HepG2 (cell line): ENCODE measurements at regions not wholly inside any gene's neighbourhood (a gene's known extent, or its start where the extent isn't known, plus 50 kb on each side); places are given as distances from the start of the nearest gene placed in this dataset.

ENCODE experiments used
- ATAC-seq: fragments of 200-7000 bp; cut with Tn5 transposase; 3 replicates; pipeline ENCODE4 v1.9.1; 2020; ENCODE audit warnings: mild to moderate bottlenecking, moderate library complexity
- BruUV-seq: library from RNA; stranded (reverse); fragments of 400-500 nt; replicated peaks from 2 replicates; lab custom pipeline; 2021; lab: Mats Ljungman, UMichigan
- CTCF ChIA-PET: fragments of 300-600 bp; formaldehyde crosslinking; extraction: SDS; loops from one replicate; lab custom pipeline; 2021; ENCODE audit warnings: low total read pairs, inconsistent platforms, low intra/inter-chr PET ratio; lab: Yijun Ruan, JAX
- POLR2A ChIA-PET: fragments of 350-600 bp; sonication (Branson Sonifier 250); formaldehyde crosslinking; loops from one replicate; lab custom pipeline; 2020; ENCODE audit warnings: antibody characterized with exemption, inconsistent platforms; lab: Yijun Ruan, JAX
- DNase-seq: peaks from one replicate; pipeline ENCODE4 v3.0.0-alpha.2; 2015; ENCODE audit warnings: low spot score
- FAIRE-seq: peaks from 3 replicates; lab custom pipeline; 2011; peaks lifted over from hg19 to GRCh38; lab: Jason Lieb, UNC
- H2AFZ ChIP-seq: one replicate; pipeline ENCODE4 v1.6.1; 2011; ENCODE audit warnings: low read length, inconsistent platforms
- H3K27ac ChIP-seq: fragments of 300-600 bp; 3 replicates; pipeline ENCODE4 v1.8.0; 2011; ENCODE audit warnings: mixed run types, mild to moderate bottlenecking, mixed read lengths, low read length, inconsistent platforms; ENCODE audit not compliant: insufficient read depth; ENCODE audit errors: extremely low read length
- H3K27me3 ChIP-seq, 2 experiments: fragments of 200-600 bp in 1 of 2; 2 replicates in 1 of 2; 3 replicates in 1 of 2; pipeline versions ENCODE4 v1.6.0 to v1.8.0; 2011; ENCODE audit warnings: low read length in 2 of 2, mild to moderate bottlenecking in 2 of 2, moderate library complexity in 2 of 2, inconsistent platforms in 1 of 2; ENCODE audit not compliant: insufficient read depth in 2 of 2, control insufficient read depth in 1 of 2
- H3K36me3 ChIP-seq, 2 experiments: fragments of 200-600 bp in 1 of 2; replicated peaks in 1 of 2; 2 replicates in 1 of 2; 3 replicates in 1 of 2; pipeline versions ENCODE4 v1.5.1 to v1.8.0; 2011; ENCODE audit warnings: low read length in 2 of 2, inconsistent platforms in 1 of 2; ENCODE audit not compliant: insufficient read depth in 2 of 2, control insufficient read depth in 1 of 2
- H3K4me1 ChIP-seq: 2 replicates; pipeline ENCODE4 v1.5.1; 2012; ENCODE audit warnings: low read length, inconsistent platforms; ENCODE audit not compliant: insufficient read depth
- H3K4me2 ChIP-seq: 2 replicates; pipeline ENCODE4 v1.6.0; 2011; ENCODE audit warnings: low read depth, low read length, inconsistent platforms
- H3K4me3 ChIP-seq, 3 experiments: fragments of 200-600 bp in 1 of 3; sonication (generic), shearing (Covaris generic) in 1 of 3; replicated peaks in 1 of 3; 2 replicates each; pipeline ENCODE4 v1.5.1; 2011 to 2016; ENCODE audit warnings: low read length in 3 of 3, inconsistent platforms in 2 of 3, low read depth in 2 of 3, mild to moderate bottlenecking in 2 of 3, control low read depth in 1 of 3, mixed read lengths in 1 of 3; ENCODE audit not compliant: insufficient read depth in 1 of 3
- H3K79me2 ChIP-seq: one replicate; pipeline ENCODE4 v1.6.1; 2011; ENCODE audit warnings: low read length, inconsistent platforms; ENCODE audit not compliant: insufficient read depth
- H3K9ac ChIP-seq: 2 replicates; pipeline ENCODE4 v1.6.0; 2011; ENCODE audit warnings: mild to moderate bottlenecking, low read depth, low read length, inconsistent platforms; ENCODE audit not compliant: insufficient read depth
- H3K9me3 ChIP-seq: 2 replicates; pipeline ENCODE4 v1.5.1; 2012; ENCODE audit warnings: mild to moderate bottlenecking, low read length
- H4K20me1 ChIP-seq: 2 replicates; pipeline ENCODE4 v1.6.0; 2011; ENCODE audit warnings: inconsistent platforms, mild to moderate bottlenecking, low read length, moderate library complexity; ENCODE audit not compliant: insufficient read depth
- ATF6 ChIP-seq: sonication (generic); formaldehyde crosslinking; conservative IDR thresholded peaks from 2 replicates; pipeline ENCODE4 v1.4.0; 2020; ENCODE audit warnings: missing genetic modification reagents
- MTERF4 ChIP-seq: sonication (generic); formaldehyde crosslinking; IDR thresholded peaks from 2 replicates; pipeline ENCODE4 v1.8.0; 2023; ENCODE audit warnings: mild to moderate bottlenecking, missing genetic modification reagents
- RCOR2 ChIP-seq: IDR thresholded peaks from 2 replicates; pipeline ENCODE4 v1.6.1; 2016; ENCODE audit warnings: missing biosample characterization, missing genetic modification reagents
- TCF7 ChIP-seq: sonication (generic); IDR thresholded peaks from 2 replicates; pipeline ENCODE4 v1.6.1; 2016; ENCODE audit warnings: antibody characterized with exemption, low read depth
- ZNF10 ChIP-seq: sonication (generic); formaldehyde crosslinking; IDR thresholded peaks from 2 replicates; pipeline ENCODE4 v1.4.0; 2020; ENCODE audit warnings: mild to moderate bottlenecking, low read depth, missing genetic modification reagents, borderline replicate concordance
- ZNF18 ChIP-seq: sonication (generic); formaldehyde crosslinking; IDR thresholded peaks from 2 replicates; pipeline ENCODE4 v1.8.0; 2022; ENCODE audit warnings: mild to moderate bottlenecking, missing genetic modification reagents; ENCODE audit not compliant: insufficient replicate concordance
- ZNF501 ChIP-seq: sonication (generic); formaldehyde crosslinking; IDR thresholded peaks from 2 replicates; pipeline ENCODE4 v1.5.1; 2020; ENCODE audit warnings: mild to moderate bottlenecking, moderate library complexity, missing genetic modification reagents
- ZNF510 ChIP-seq: sonication (generic); formaldehyde crosslinking; IDR thresholded peaks from 2 replicates; pipeline ENCODE4 v1.4.0; 2020; ENCODE audit warnings: low read depth, mild to moderate bottlenecking, missing genetic modification reagents
- WGBS: methylation state at CpG from one replicate; pipeline ENCODE4 v1.1.6; 2017; ENCODE audit warnings: low lambda C conversion rate; 5-methylcytosine and 5-hydroxymethylcytosine counted together
- in situ Hi-C: cut with HindIII; loops from 2 replicates; pipeline ENCODE4 v1.10.0; 2017; ENCODE audit warnings: low pct_unique_long_range_greater_than_20kb; ENCODE audit not compliant: extremely low pct_ligation_motif_present
- intact Hi-C: fragments of 100-400 bp; cut with micrococcal nuclease; formaldehyde crosslinking; loops from one replicate; pipeline ENCODE4 v1.10.0; 2022; ENCODE audit not compliant: unreplicated experiment

GRCh38 chr2:48812416-48812815, 56.9 kb upstream of the LHCGR start (continued):
- TF ChIP-seq ATF6 = no peak
- TF ChIP-seq ZNF510 = no peak

- Histone ChIP-seq H3K4me2 (no peak overlapping the region), H3K27me3 (no peaks in the 10 kb centered on the region; a peak in 1 of 5 replicates), H3K4me1 (no peaks in the 10 kb centered on the region), H3K9ac (no peak overlapping the region), H2AFZ (no peak overlapping the region), H3K79me2 (no peaks in the 10 kb centered on the region), H3K9me3 (no peaks in the 10 kb centered on the region), H4K20me1 (no peaks in the 10 kb centered on the region), H3K4me3 (no peak overlapping the region), H3K27ac (no peak overlapping the region), H3K36me3 (no peaks in the 10 kb centered on the region)
- FAIRE-seq (no peak), ATAC-seq (no peak), DNase-seq (no peak)
- BruUV-seq = no TSS peak
- CTCF ChIA-PET = no interaction called here
- 14% methylated on average over 1 of the region's 1 CpG for WGBS
- in situ Hi-C loops (no loop called here), intact Hi-C loops (no loop called here)
- POLR2A ChIA-PET = no interaction called here
- TF ChIP-seq RCOR2 (no peak), MTERF4 (CRISPR knock-in tag) (no peak), ZNF18 (CRISPR knock-in tag) (no peak), TCF7 (no peak), ZNF501 (CRISPR knock-in tag) (no peak), ZNF10 (no peak)
These were observed 52.8 kb upstream of the LHCGR start for GRCh38 chr2:48808311-48808710.
